Sciatic nerve (tissue), 2 donors: ENCODE measurements at regions not wholly inside any gene's neighbourhood (a gene's known extent, or its start where the extent isn't known, plus 50 kb on each side); places are given as distances from the start of the nearest gene placed in this dataset.

Experiments used
- ATAC-seq: fragments of 200-7000 bp; cut with Tn5 transposase; one replicate; pipeline ENCODE4 v1.9.1; 2020; ENCODE audit warnings: mild to moderate bottlenecking, moderate library complexity
- DNase-seq: peaks from one replicate; pipeline ENCODE4 v3.0.0-alpha.2; 2020; ENCODE audit warnings: low spot score
- intact Hi-C: fragments of 100-400 bp; cut with DNase I; formaldehyde crosslinking; loops from one replicate; pipeline ENCODE4 v1.14.2; 2022
- donor health status: DM: no; HTN: no; CAD: no.
- donor health status: DM: no; HTN: no; CAD: no.

DNA sequence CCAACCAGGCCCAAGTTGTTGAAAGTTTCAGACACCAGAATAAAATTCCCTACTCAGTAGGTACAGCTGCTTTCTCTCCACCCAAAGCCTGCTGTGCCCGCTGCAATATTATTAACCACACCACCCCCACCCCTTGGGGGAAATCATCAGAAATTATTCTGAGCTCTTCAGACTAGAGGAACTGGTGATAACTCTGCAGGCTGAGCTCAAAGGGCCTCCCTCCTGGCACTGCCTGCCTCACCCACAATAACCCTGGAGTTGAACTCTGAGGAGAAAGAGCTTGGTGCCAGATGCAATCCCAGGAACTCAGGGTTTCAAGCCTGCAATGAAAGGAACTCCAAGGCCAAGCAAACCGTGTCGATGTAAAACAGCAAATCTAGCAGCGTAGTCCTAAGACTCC, 381.7 kb upstream of the ZNF507 start:
- ATAC-seq = no peak
- intact Hi-C loops = no loop called here
- DNase-seq = no peak

GRCh38 chr19:31969016-31969415, 376.4 kb upstream of the ZNF507 start:
- DNase-seq = no peak
- intact Hi-C loops = no loop called here
- peak; percentile 86 for ATAC-seq

GRCh38 chr19:31970027-31970461, 375.4 kb upstream of the ZNF507 start:
- intact Hi-C loops = no loop called here
- DNase-seq (no peak), ATAC-seq (no peak)

DNA sequence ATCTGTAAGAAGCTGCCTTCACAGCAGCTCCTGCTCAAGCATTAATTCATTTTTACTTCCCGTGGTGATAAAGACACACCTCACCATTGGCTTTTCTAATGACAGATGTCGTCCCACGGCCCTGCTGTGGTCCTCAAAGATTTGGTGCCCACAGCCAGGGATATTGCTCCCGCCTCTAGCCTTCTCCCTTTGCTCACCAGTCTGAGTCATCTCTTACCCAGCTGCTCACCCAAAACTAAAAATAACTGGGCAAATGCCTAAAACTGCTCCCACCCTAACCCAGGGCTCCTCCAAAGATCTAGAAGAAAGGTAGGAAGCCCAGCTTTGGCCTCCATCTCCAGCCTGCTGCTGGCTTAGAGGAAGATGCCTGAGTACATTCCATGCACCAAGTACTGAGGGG, 371.1 kb upstream of the ZNF507 start:
- intact Hi-C loops = no loop called here
- ATAC-seq = no peak
- no peak for DNase-seq

DNA sequence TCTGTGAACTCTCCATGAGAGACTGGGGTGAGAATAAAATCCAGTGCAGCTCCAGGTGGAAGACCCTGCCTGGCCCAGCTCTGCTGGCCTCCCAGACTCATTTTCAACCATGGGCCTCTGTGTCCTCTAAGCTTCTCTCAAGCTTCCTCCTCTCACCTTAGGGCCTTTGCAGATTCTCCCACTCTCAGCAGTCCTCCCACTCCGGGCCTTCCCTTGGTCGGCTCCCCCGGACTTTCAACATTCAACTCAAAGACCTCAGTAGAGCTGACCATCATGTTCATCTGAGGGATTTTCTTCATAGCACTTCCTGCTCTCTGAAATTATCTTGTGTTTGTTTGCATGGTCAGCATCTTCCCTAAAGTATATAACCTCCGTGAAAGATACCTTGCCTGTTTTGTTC, 370.5 kb upstream of the ZNF507 start:
- no peak for ATAC-seq
- DNase-seq = no peak
- intact Hi-C loops = no loop called here

- DNase-seq (no peak), ATAC-seq (no peak)
- intact Hi-C loops = no loop called here
These were observed 369.9 kb upstream of the ZNF507 start for GRCh38 chr19:31975461-31975860.

DNA sequence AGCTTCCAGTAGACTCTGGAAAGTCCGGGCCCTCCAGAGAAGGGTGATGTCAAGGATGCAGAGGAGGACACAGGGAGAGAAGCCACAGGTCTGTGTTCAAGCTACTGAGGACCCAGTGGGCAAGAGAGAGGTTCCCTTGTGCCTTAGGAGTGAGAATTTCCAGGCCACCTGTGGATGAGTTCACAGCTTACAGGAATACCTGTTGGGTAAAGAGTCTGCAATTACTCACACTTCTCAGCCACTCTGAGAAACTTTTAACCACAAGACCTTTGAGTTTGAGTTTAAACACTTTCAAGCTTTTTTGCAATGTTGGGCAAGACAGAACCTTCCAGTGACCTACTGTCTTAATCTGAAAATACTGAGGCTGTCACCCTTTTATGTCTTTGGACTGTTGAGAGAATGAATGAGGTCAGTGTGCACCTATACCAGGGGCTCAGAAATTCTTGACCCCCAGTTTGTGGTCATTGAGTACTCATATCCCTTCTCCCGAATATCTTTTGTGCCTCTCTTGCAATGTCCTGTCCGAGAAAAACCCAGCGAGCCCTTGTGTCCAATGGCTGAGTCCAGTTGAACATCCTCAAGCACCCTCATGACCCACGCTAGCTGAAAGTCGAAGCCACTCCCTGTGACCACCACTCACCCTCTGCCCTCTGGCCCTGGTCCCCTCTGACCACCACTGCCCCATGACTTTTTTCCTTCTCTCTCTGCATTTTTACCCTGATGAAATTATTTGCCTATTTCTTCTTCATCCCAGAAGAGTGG, 368.5 kb upstream of the ZNF507 start:
- ATAC-seq (no peak), DNase-seq (no peak)
- intact Hi-C loops = no loop called here

DNA sequence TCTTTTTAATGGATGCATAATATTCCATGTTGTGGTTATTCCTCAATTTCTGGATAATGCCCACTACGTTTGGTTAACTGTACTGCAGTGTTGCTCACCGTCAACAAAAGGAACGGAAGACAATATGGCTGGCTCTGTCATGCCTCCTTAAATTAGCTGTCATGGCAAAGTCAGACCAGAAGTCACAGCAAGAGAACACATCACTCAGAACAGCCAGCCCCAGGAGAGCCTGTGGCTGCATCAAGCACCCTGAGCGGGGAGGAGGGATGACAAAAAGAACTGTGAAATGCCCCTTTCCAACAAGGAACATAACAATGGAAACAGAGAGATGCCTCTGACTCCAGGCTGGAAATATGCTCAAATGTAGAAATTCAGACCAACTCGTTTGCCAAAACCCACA, 366.0 kb upstream of the ZNF507 start:
- ATAC-seq = no peak
- intact Hi-C loops = no loop called here
- DNase-seq = no peak

DNA sequence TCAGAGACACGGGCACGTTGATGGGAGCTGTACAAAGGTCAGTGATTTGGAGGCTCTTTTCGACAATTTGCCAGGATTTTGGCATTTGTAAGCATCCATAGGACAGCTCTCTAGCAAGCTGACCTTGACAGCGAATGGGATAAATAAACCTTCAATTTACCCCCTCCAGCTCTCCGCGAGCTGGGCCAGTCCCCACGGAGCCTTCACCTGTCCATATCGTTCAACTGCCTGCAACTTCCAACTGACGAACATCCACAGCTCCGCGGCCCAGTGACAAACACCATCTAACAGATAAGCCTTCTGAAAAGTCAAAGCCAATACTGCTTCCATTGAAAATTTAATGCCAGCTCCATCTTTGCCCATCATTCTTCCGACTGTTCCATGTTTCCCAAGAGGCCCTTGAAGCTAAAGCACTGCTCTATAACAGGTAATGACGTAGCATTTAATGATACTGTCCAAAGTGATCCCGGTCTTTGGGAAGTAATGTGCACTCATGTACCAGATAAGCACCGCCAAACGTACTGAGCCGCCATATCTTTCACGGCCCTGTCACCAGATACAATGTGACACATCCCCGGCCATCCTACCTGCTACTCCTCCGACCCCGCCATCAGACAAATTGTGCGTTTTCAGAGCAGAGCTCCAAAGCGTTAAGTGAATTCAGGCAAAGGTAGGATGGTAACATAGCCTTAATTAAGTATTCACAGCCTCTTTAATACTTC, 365.3 kb upstream of the ZNF507 start:
- ATAC-seq (no peak), DNase-seq (no peak)
- intact Hi-C loops = no loop called here

DNA sequence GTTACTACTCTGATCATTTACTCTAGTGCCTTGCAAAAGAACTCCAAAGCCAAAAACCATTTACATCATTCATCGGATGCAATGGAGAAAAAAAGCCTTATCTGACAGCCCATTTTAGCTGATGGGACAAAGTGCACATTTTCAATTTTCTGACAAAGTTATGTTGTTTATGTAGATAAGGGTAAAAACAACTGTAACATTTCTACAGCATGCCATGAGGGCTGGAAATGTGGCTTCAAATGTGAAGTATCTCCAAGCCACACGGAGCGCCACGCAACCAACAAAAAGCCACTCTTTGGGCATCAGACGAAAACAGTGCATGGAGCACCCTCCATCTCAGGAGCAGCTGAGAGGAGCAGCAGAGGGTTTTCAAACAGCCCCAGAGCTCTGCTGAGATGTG, 364.6 kb upstream of the ZNF507 start:
- intact Hi-C loops = no loop called here
- no peak for DNase-seq
- ATAC-seq = no peak

- DNase-seq = no peak
- intact Hi-C loops = no loop called here
These were observed 363.9 kb upstream of the ZNF507 start for GRCh38 chr19:31981545-31981944.

GRCh38 chr19:31983647-31984046, 361.8 kb upstream of the ZNF507 start:
- no peak for ATAC-seq
- intact Hi-C loops = no loop called here
- DNase-seq = no peak

More at GRCh38 chr19:31981545-31981944, 363.9 kb upstream of the ZNF507 start:
- no peak for ATAC-seq

DNA sequence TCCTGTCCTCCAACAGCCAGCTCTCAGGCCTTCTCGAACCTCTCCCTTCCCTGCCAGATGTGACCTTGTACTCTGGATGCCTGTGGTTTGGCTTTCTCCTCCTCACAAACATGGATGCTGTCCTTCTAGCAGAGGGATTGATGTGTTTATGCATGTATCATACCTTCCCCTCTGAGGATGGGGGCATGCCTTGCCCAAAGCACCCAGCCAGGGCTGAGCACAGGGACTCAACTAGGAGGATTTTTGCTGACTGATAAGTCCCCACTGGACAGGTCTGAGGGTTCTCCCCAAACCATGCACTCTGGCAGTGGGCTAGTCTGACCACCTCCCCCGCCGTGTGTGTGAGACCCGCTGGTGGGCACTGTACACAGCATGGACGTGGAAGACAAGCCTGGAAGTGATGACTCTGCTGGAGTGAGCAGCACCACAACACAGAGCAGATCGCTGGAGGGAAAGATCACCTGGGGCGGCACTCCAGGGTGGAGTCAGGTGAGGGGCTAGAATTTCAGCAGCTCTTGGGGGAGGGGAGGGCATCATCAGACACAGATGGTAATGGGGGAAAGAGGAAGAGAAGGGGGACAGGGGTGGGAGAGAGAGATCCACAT, 360.3 kb upstream of the ZNF507 start:
- DNase-seq = no peak
- peak; percentile 71 for ATAC-seq

GRCh38 chr19:31986951-31987350, 358.5 kb upstream of the ZNF507 start:
- DNase-seq (no peak), ATAC-seq (no peak)
- intact Hi-C loops = no loop called here

More for the DNA sequence above, 360.3 kb upstream of the ZNF507 start:
- intact Hi-C loops = no loop called here

GRCh38 chr19:31988256-31988655, 357.2 kb upstream of the ZNF507 start:
- intact Hi-C loops = no loop called here
- no peak for ATAC-seq
- DNase-seq = no peak

GRCh38 chr19:31991984-31992655, 353.3 kb upstream of the ZNF507 start:
- intact Hi-C loops = no loop called here
- DNase-seq (no peak), ATAC-seq (peak; percentile 59)

GRCh38 chr19:31992750-31993149, 352.7 kb upstream of the ZNF507 start:
- intact Hi-C loops = no loop called here
- ATAC-seq (no peak), DNase-seq (no peak)

- intact Hi-C loops = no loop called here
- no peak for ATAC-seq
- DNase-seq = no peak
These were observed 349.9 kb upstream of the ZNF507 start for GRCh38 chr19:31995546-31995945.

GRCh38 chr19:32010071-32010470, 335.3 kb upstream of the ZNF507 start:
- no peak for ATAC-seq
- DNase-seq = no peak
- intact Hi-C loops = no loop called here

DNA sequence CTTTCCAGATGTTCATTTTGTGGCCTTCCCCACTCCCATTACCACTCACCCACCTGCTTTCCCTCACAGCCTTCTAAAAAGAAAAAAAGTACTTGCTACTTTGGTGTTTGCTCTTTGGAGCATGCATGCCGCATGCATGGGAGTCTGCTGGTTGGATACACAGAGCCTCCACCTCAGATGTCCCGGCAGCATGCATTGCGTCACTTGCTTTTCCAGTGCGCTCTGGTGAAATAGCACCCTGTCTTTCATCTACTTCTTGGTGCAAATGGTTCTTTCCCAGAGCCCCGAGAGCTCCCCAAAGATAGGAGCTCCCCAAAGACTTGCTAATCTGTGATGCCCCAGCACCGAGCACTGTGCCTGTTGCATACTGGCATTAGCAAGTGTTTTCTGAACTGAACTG, 333.2 kb upstream of the ZNF507 start:
- DNase-seq (no peak), ATAC-seq (peak; percentile 81)
- intact Hi-C loops = no loop called here
